ENCODE measurements at regions not wholly inside any gene's neighbourhood (a gene's known extent, or its start where the extent isn't known, plus 50 kb on each side); places are given as distances from the start of the nearest gene placed in this dataset.

DNA sequence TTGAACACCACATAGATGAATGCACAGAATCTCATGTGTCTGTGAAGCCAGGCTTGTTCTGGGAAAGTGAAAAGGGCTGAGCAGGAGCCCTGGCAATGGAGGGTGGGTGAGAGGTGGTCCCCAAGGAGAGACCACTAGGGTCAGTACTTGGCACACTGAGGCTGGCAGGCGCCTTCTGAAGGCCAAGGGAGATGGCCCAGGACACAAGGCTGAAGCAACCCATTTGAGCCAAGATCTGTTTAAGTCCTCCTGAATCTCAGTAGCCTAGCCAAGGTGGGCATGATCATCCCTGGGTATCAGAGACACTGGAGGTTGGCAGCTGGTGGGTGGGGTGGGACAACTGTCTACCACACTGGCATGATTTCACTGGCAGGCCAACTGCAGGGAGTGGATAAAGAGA is 1741.2 kb downstream of the TP53TG3F start (continued):
- TF ChIP-seq NR1H2 (CRISPR knock-in tag; IDR thresholded peaks at IDR 0.05) (no peak), FOXK1 (CRISPR knock-in tag; IDR thresholded peaks at IDR 0.05) (no peak), ZNF219 (CRISPR knock-in tag; IDR thresholded peaks at IDR 0.05; ENCODE audit: borderline replicate concordance) (no peak)
- TF ChIP-seq, protein P1, sequence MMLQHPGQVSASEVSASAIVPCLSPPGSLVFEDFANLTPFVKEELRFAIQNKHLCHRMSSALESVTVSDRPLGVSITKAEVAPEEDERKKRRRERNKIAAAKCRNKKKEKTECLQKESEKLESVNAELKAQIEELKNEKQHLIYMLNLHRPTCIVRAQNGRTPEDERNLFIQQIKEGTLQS (CRISPR knock-in tag; conservative IDR thresholded peaks at IDR 0.05) = no peak
- TF ChIP-seq, protein P2, sequence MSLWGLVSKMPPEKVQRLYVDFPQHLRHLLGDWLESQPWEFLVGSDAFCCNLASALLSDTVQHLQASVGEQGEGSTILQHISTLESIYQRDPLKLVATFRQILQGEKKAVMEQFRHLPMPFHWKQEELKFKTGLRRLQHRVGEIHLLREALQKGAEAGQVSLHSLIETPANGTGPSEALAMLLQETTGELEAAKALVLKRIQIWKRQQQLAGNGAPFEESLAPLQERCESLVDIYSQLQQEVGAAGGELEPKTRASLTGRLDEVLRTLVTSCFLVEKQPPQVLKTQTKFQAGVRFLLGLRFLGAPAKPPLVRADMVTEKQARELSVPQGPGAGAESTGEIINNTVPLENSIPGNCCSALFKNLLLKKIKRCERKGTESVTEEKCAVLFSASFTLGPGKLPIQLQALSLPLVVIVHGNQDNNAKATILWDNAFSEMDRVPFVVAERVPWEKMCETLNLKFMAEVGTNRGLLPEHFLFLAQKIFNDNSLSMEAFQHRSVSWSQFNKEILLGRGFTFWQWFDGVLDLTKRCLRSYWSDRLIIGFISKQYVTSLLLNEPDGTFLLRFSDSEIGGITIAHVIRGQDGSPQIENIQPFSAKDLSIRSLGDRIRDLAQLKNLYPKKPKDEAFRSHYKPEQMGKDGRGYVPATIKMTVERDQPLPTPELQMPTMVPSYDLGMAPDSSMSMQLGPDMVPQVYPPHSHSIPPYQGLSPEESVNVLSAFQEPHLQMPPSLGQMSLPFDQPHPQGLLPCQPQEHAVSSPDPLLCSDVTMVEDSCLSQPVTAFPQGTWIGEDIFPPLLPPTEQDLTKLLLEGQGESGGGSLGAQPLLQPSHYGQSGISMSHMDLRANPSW (CRISPR knock-in tag; conservative IDR thresholded peaks at IDR 0.05; ENCODE audit: low read depth) = no peak

DNA sequence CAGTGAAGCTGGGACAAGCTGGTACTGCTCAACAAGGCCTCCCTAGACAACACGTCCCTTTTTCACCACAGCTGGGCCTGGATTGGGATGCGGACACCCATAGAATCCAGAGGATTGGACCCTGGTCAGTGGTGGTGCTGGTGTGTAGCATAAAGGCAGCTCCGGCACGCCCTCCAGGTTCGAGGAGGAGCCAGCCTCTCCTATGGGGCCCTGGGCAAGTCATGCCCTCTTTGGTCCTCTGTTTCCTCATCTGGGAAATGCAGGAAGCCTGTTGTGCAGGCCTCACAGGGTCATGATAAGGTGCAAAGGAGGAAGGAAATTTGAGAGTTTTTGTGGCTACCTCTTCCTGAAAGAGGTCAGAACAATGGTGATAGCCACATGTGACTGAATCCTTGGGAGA is 1741.7 kb downstream of the TP53TG3F start:
- no peak overlapping the region for H3K4me3 Mint-ChIP-seq
- peaks cover 21% of the 10 kb centered on the region for H3K27me3 Mint-ChIP-seq (ENCODE audit: low read depth)

More for the DNA sequence above, 1741.7 kb downstream of the TP53TG3F start:
- Mint-ChIP-seq H3K4me1 (no peaks in the 10 kb centered on the region), H3K36me3 (peaks cover 83% of the 10 kb centered on the region), H3K27ac (no peak overlapping the region), H3K9me3 (peaks cover 73% of the 10 kb centered on the region)
- ChIA-PET CTCF (no interaction called here), POLR2A (no interaction called here)
- no peak for DNase-seq (ENCODE audit: low spot score)
- TF ChIP-seq ESRRA (CRISPR knock-in tag; IDR thresholded peaks at IDR 0.05; ENCODE audit: borderline replicate concordance) = no peak
- TF ChIP-seq, protein P3, sequence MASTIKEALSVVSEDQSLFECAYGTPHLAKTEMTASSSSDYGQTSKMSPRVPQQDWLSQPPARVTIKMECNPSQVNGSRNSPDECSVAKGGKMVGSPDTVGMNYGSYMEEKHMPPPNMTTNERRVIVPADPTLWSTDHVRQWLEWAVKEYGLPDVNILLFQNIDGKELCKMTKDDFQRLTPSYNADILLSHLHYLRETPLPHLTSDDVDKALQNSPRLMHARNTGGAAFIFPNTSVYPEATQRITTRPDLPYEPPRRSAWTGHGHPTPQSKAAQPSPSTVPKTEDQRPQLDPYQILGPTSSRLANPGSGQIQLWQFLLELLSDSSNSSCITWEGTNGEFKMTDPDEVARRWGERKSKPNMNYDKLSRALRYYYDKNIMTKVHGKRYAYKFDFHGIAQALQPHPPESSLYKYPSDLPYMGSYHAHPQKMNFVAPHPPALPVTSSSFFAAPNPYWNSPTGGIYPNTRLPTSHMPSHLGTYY (CRISPR knock-in tag; IDR thresholded peaks at IDR 0.05) = no peak
- TF ChIP-seq RELA (CRISPR knock-in tag; IDR thresholded peaks at IDR 0.05; ENCODE audit: borderline replicate concordance) = no peak
- no peak for TF ChIP-seq CBFB (CRISPR knock-in tag; IDR thresholded peaks at IDR 0.05; ENCODE audit: low read depth)
- no peak for TF ChIP-seq ZNF416 (CRISPR knock-in tag; IDR thresholded peaks at IDR 0.05)
- TF ChIP-seq ETV6 (CRISPR knock-in tag; IDR thresholded peaks at IDR 0.05) = no peak
- no peak for TF ChIP-seq FOXJ3 (CRISPR knock-in tag; IDR thresholded peaks at IDR 0.05; ENCODE audit: borderline replicate concordance)
- TF ChIP-seq, protein P4, sequence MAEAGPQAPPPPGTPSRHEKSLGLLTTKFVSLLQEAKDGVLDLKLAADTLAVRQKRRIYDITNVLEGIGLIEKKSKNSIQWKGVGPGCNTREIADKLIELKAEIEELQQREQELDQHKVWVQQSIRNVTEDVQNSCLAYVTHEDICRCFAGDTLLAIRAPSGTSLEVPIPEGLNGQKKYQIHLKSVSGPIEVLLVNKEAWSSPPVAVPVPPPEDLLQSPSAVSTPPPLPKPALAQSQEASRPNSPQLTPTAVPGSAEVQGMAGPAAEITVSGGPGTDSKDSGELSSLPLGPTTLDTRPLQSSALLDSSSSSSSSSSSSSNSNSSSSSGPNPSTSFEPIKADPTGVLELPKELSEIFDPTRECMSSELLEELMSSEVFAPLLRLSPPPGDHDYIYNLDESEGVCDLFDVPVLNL (CRISPR knock-in tag; IDR thresholded peaks at IDR 0.05; ENCODE audit: borderline replicate concordance, low read depth) = no peak
- TF ChIP-seq, protein P5, sequence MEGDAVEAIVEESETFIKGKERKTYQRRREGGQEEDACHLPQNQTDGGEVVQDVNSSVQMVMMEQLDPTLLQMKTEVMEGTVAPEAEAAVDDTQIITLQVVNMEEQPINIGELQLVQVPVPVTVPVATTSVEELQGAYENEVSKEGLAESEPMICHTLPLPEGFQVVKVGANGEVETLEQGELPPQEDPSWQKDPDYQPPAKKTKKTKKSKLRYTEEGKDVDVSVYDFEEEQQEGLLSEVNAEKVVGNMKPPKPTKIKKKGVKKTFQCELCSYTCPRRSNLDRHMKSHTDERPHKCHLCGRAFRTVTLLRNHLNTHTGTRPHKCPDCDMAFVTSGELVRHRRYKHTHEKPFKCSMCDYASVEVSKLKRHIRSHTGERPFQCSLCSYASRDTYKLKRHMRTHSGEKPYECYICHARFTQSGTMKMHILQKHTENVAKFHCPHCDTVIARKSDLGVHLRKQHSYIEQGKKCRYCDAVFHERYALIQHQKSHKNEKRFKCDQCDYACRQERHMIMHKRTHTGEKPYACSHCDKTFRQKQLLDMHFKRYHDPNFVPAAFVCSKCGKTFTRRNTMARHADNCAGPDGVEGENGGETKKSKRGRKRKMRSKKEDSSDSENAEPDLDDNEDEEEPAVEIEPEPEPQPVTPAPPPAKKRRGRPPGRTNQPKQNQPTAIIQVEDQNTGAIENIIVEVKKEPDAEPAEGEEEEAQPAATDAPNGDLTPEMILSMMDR (IDR thresholded peaks at IDR 0.05) = no peak
- TF ChIP-seq ZNF219 (CRISPR knock-in tag; IDR thresholded peaks at IDR 0.05; ENCODE audit: borderline replicate concordance) = no peak
- TF ChIP-seq NFYB (CRISPR knock-in tag; conservative IDR thresholded peaks at IDR 0.05; ENCODE audit: low read depth) = no peak
- TF ChIP-seq, protein P6, sequence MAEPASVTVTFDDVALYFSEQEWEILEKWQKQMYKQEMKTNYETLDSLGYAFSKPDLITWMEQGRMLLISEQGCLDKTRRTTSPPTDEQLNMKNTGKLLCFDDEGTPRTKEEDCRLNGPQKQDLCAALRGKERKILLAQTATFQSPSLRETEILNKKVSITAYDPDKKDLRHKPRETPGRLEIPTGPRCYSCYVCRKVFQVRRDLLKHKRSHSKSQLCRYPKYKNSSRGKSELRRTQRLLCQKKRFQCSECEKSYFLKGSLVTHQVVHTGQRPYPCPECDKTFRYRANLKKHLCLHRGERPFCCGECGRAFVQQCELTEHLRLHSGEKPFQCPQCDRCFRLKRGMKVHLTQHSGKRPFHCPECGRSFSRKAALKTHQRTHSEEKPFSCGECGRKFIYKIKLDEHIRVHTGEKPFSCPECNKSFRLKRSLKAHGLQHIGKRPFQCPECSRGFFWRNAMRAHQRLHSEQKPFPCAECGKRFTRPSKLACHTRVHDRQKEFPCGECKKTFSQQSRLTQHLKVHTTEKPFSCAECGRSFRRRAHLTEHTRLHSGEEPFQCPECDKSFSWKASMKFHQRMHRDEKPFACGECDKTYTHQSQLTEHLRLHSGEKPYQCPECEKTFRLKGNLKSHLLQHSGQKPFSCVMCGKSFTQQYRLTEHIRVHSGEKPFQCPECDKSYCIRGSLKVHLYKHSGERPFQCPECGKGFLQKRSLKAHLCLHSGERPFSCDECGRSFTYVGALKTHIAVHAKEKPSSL (CRISPR knock-in tag; conservative IDR thresholded peaks at IDR 0.05) = no peak
- no peak for ATAC-seq

Measured in WTC11 (cell line).